Gastroesophageal sphincter (tissue), 2 donors: ENCODE measurements at regions not wholly inside any gene's neighbourhood (a gene's known extent, or its start where the extent isn't known, plus 50 kb on each side); places are given as distances from the start of the nearest gene placed in this dataset.

Experiments used
- EP300 ChIP-seq: sonication (generic); formaldehyde crosslinking; IDR thresholded peaks from one replicate; pipeline ENCODE4 v1.6.1; 2017; ENCODE audit warnings: antibody characterized with exemption, mild to moderate bottlenecking
- POLR2AphosphoS5 ChIP-seq: sonication (generic); formaldehyde crosslinking; IDR thresholded peaks from one replicate; pipeline ENCODE4 v1.6.1; 2017; ENCODE audit warnings: antibody characterized with exemption

DNA sequence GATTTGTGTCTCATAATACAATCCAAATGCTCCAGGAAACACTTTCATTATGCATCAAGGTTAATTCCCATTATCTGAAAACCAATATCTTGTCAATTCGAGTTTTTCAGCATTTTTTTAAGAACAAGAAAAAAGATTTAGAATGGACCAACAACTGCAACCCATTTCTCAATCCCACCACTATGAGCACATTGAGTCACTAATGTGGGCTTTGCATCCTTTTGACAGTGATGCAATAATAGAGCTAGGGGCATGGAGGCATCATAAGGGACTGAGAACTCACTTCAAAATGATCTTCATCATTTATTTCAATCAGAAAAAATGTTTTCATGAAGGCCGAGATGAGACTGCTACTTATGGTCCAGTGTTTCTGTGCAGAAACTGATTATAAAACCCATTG lies 74.8 kb upstream of the DEFB112 start:
- TF ChIP-seq EP300 (no peak), POLR2AphosphoS5 (no peak)
